H1 (cell line): ENCODE measurements at regions not wholly inside any gene's neighbourhood (a gene's known extent, or its start where the extent isn't known, plus 50 kb on each side); places are given as distances from the start of the nearest gene placed in this dataset.

Experiments
- CTCF ChIA-PET: fragments of 300-600 bp; sonication (Branson Sonifier 250); formaldehyde crosslinking; loops from one replicate; lab custom pipeline; 2021; ENCODE audit not compliant: partially characterized antibody; lab: Charles Lee
- POLR2A ChIA-PET: fragments of 300-600 bp; sonication (Branson Sonifier 250); formaldehyde crosslinking; loops from one replicate; lab custom pipeline; 2021; ENCODE audit warnings: inconsistent platforms; ENCODE audit not compliant: partially characterized antibody; lab: Charles Lee
- DNase-seq, 2 experiments: peaks; one replicate each; pipeline versions ENCODE4 v3.0.0 to v3.0.0-alpha.2; 2010 to 2022; ENCODE audit warnings: low spot score in 2 of 2, low read depth in 1 of 2, mixed read lengths in 1 of 2
- FAIRE-seq: peaks from 2 replicates; lab custom pipeline; 2011; peaks lifted over from hg19 to GRCh38; lab: Jason Lieb, UNC
- H2AFZ ChIP-seq: 2 replicates; pipeline ENCODE4 v1.8.1; 2012; ENCODE audit warnings: low read length, inconsistent platforms
- H2AK5ac ChIP-seq: 2 replicates; pipeline ENCODE4 v1.6.1; 2013; ENCODE audit warnings: low read depth, low read length
- H2BK120ac ChIP-seq: replicated peaks from 2 replicates; pipeline ENCODE3; 2013; ENCODE audit warnings: low read depth, low read length, inconsistent platforms
- H2BK12ac ChIP-seq: 2 replicates; pipeline ENCODE4 v1.6.1; 2013; ENCODE audit warnings: low read depth, low read length
- H2BK15ac ChIP-seq: 2 replicates; pipeline ENCODE4 v1.6.1; 2013; ENCODE audit warnings: low read length
- H2BK20ac ChIP-seq: 2 replicates; pipeline ENCODE4 v1.6.1; 2013; ENCODE audit warnings: low read length
- H2BK5ac ChIP-seq: 2 replicates; pipeline ENCODE4 v1.6.1; 2013; ENCODE audit warnings: low read depth, low read length
- H3K14ac ChIP-seq: 2 replicates; pipeline ENCODE4 v1.6.1; 2013; ENCODE audit warnings: inconsistent platforms; ENCODE audit not compliant: insufficient read length
- H3K18ac ChIP-seq: 2 replicates; pipeline ENCODE4 v1.6.1; 2013; ENCODE audit warnings: low read length; ENCODE audit errors: extremely low read depth
- H3K23ac ChIP-seq: 2 replicates; pipeline ENCODE4 v1.6.1; 2013; ENCODE audit warnings: inconsistent platforms; ENCODE audit not compliant: insufficient read length
- H3K23me2 ChIP-seq: 2 replicates; pipeline ENCODE4 v1.6.1; 2013; ENCODE audit warnings: low read depth, low read length
- H3K27ac ChIP-seq: 2 replicates; pipeline ENCODE4 v1.6.1; 2011; ENCODE audit warnings: low read depth, low read length, inconsistent platforms
- H3K27me3 ChIP-seq, 4 experiments: replicated peaks in 1 of 4; 1 replicate in 1 of 4; 2 replicates in 3 of 4; pipeline versions ENCODE4 v1.6.1 to v1.8.1; 2011 to 2013; ENCODE audit warnings: low read length in 3 of 4, mild to moderate bottlenecking in 3 of 4, inconsistent platforms in 2 of 4, mixed read lengths in 2 of 4, moderate library complexity in 1 of 4; ENCODE audit not compliant: control insufficient read depth in 3 of 4, insufficient read depth in 3 of 4; ENCODE audit errors: extremely low read depth in 1 of 4
- H3K36me3 ChIP-seq, 4 experiments: 2 replicates each; pipeline versions ENCODE4 v1.6.1 to v1.8.1; 2011 to 2013; ENCODE audit warnings: mild to moderate bottlenecking in 4 of 4, low read length in 3 of 4, moderate library complexity in 2 of 4, control low read depth in 1 of 4, inconsistent platforms in 1 of 4; ENCODE audit not compliant: insufficient read depth in 4 of 4, control insufficient read depth in 2 of 4
- H3K4ac ChIP-seq: replicated peaks from 2 replicates; pipeline ENCODE3; 2013; ENCODE audit warnings: low read length, low read depth, mixed read lengths, inconsistent platforms; ENCODE audit not compliant: insufficient read length
- H3K4me1 ChIP-seq, 4 experiments: replicated peaks in 1 of 4; 1 replicate in 1 of 4; 2 replicates in 3 of 4; pipeline versions ENCODE4 v1.6.1 to v1.8.1; 2011 to 2013; ENCODE audit warnings: low read length in 3 of 4, inconsistent platforms in 2 of 4, mixed read lengths in 1 of 4; ENCODE audit not compliant: insufficient read depth in 4 of 4, control insufficient read depth in 3 of 4
- H3K4me2 ChIP-seq, 2 experiments: 2 replicates each; pipeline versions ENCODE4 v1.6.1 to v1.8.1; 2011 to 2013; ENCODE audit warnings: low read depth in 2 of 2, low read length in 2 of 2, control low read depth in 1 of 2, inconsistent platforms in 1 of 2, mild to moderate bottlenecking in 1 of 2; ENCODE audit not compliant: insufficient read depth in 1 of 2
- H3K4me3 ChIP-seq, 4 experiments: fragments of 200-600, 300-600 bp in 1 of 4; sonication (generic), shearing (Covaris generic), sonication (Bioruptor Twin) in 1 of 4; 2 replicates each; pipeline versions ENCODE4 v1.5.1 to v1.8.1; 2011 to 2016; ENCODE audit warnings: low read length in 4 of 4, low read depth in 3 of 4, control low read depth in 2 of 4, inconsistent platforms in 2 of 4, mild to moderate bottlenecking in 2 of 4, mixed read lengths in 1 of 4, moderate library complexity in 1 of 4; ENCODE audit not compliant: insufficient read depth in 2 of 4; ENCODE audit errors: extremely low read depth in 1 of 4
- H3K56ac ChIP-seq: replicated peaks from 2 replicates; pipeline ENCODE3; 2013; ENCODE audit warnings: low read depth, mild to moderate bottlenecking, mixed read lengths, low read length, inconsistent platforms; ENCODE audit not compliant: insufficient read length
- H3K79me1 ChIP-seq: 2 replicates; pipeline ENCODE4 v1.6.1; 2013; ENCODE audit warnings: low read depth, low read length, control low read depth
- H3K79me2 ChIP-seq, 2 experiments: 2 replicates each; pipeline versions ENCODE4 v1.6.1 to v1.8.1; 2012 to 2013; ENCODE audit warnings: low read length in 2 of 2, mild to moderate bottlenecking in 2 of 2, inconsistent platforms in 1 of 2; ENCODE audit not compliant: insufficient read depth in 2 of 2, control insufficient read depth in 1 of 2
- H3K9ac ChIP-seq, 4 experiments: replicated peaks in 1 of 4; 1 replicate in 1 of 4; 2 replicates in 3 of 4; pipeline versions ENCODE4 v1.6.1 to v1.8.1; 2011 to 2013; ENCODE audit warnings: low read depth in 3 of 4, low read length in 3 of 4, control low read depth in 2 of 4, mild to moderate bottlenecking in 2 of 4, moderate library complexity in 2 of 4, inconsistent platforms in 1 of 4; ENCODE audit errors: extremely low read depth in 1 of 4
- H3K9me3 ChIP-seq, 2 experiments: 2 replicates each; pipeline versions ENCODE4 v1.6.1 to v1.8.1; 2012 to 2013; ENCODE audit warnings: mild to moderate bottlenecking in 2 of 2, moderate library complexity in 2 of 2, control low read depth in 1 of 2, inconsistent platforms in 1 of 2, low read depth in 1 of 2, low read length in 1 of 2, mixed read lengths in 1 of 2; ENCODE audit not compliant: insufficient read depth in 2 of 2
- H4K20me1 ChIP-seq, 2 experiments: replicated peaks in 1 of 2; 2 replicates each; pipeline versions ENCODE3 to v1.8.1; 2011 to 2013; ENCODE audit warnings: inconsistent platforms in 2 of 2, low read length in 2 of 2, mild to moderate bottlenecking in 1 of 2; ENCODE audit not compliant: insufficient read depth in 2 of 2, control insufficient read depth in 1 of 2
- H4K5ac ChIP-seq: 2 replicates; pipeline ENCODE4 v1.6.1; 2013; ENCODE audit warnings: low read length, low read depth, mixed read lengths, inconsistent platforms; ENCODE audit not compliant: insufficient read length
- H4K8ac ChIP-seq: 2 replicates; pipeline ENCODE4 v1.8.0; 2013; ENCODE audit warnings: mild to moderate bottlenecking, moderate library complexity, low read length, inconsistent platforms; ENCODE audit not compliant: insufficient read depth; ENCODE audit errors: extremely low read depth
- H4K91ac ChIP-seq: replicated peaks from 2 replicates; pipeline ENCODE3; 2013; ENCODE audit warnings: low read length, mixed read lengths, inconsistent platforms; ENCODE audit not compliant: insufficient read length
- ATF3 ChIP-seq: IDR thresholded peaks from 2 replicates; pipeline ENCODE4 v1.6.1; 2011; ENCODE audit warnings: low read depth, mild to moderate bottlenecking, low read length; ENCODE audit not compliant: insufficient read depth
- CREB1 ChIP-seq: IDR thresholded peaks from 2 replicates; pipeline ENCODE4 v1.6.1; 2012; ENCODE audit warnings: inconsistent platforms
- CTCF ChIP-seq, 3 experiments: IDR thresholded peaks; 1 replicate in 2 of 3; 2 replicates in 1 of 3; pipeline versions ENCODE4 v1.5.1 to v1.6.1; 2011; ENCODE audit warnings: low read length in 3 of 3, mild to moderate bottlenecking in 3 of 3, inconsistent platforms in 2 of 3, low read depth in 1 of 3, moderate library complexity in 1 of 3; ENCODE audit not compliant: insufficient read depth in 1 of 3; ENCODE audit errors: control extremely low read depth in 1 of 3
- GTF2F1 ChIP-seq: IDR thresholded peaks from 2 replicates; pipeline ENCODE4 v1.6.1; 2012; ENCODE audit warnings: low read depth, low read length, improper control_type of control experiment, borderline replicate concordance
- KDM5A ChIP-seq: fragments of 200-600 bp; IDR thresholded peaks from 2 replicates; pipeline ENCODE4 v1.7.1; 2012; ENCODE audit warnings: mild to moderate bottlenecking, low read length, inconsistent platforms, mixed read lengths
- POLR2A ChIP-seq, 2 experiments: IDR thresholded peaks; 1 replicate in 1 of 2; 2 replicates in 1 of 2; pipeline ENCODE4 v1.6.1; 2011; ENCODE audit warnings: low read depth in 2 of 2, low read length in 2 of 2, mild to moderate bottlenecking in 2 of 2; ENCODE audit errors: control extremely low read depth in 1 of 2
- RAD21 ChIP-seq, 2 experiments: IDR thresholded peaks in 1 of 2; conservative IDR thresholded peaks in 1 of 2; 2 replicates each; pipeline ENCODE4 v1.6.1; 2011; ENCODE audit warnings: low read depth in 2 of 2, low read length in 2 of 2, improper control_type of control experiment in 1 of 2, inconsistent platforms in 1 of 2, mild to moderate bottlenecking in 1 of 2, moderate library complexity in 1 of 2
- whole genome bisulfite sequencing, 2 experiments: shearing (Covaris generic) in 1 of 2; methylation state at CpG; one replicate each; pipeline versions ENCODE4 v1.1.6 to v1.1.7; 2013 to 2015; ENCODE audit warnings: low lambda C conversion rate in 2 of 2, mixed read lengths in 2 of 2, inconsistent platforms in 1 of 2, low coverage in 1 of 2, missing lambda C conversion rate in 1 of 2; ENCODE audit not compliant: insufficient replicate concordance in 2 of 2, insufficient coverage in 1 of 2, insufficient read length in 1 of 2; ENCODE audit errors: extremely low coverage in 1 of 2, missing lambda C conversion rate in 1 of 2; 5-methylcytosine and 5-hydroxymethylcytosine counted together

GRCh38 chr1:148355976-148356375 lies 127.1 kb downstream of the PPIAL4G start:
- Histone ChIP-seq H3K79me2 (no peaks in the 10 kb centered on the region), H4K91ac (no peak overlapping the region), H3K23ac (no peak overlapping the region), H2BK12ac (no peak overlapping the region), H3K4me2 (no peak overlapping the region; a peak in 1 of 4 replicates), H4K5ac (no peak overlapping the region), H3K4me3 (no peak overlapping the region), H2AFZ (no peak overlapping the region), H2BK20ac (no peak overlapping the region), H3K23me2 (peaks cover 2% of the 10 kb centered on the region; the same call in 1 of the 2 replicates), H3K56ac (no peak overlapping the region), H3K4me1 (peaks cover 0 to 4% (median 1%) of the 10 kb centered on the region in 4 experiments; a peak in 2 of 7 replicates), H3K14ac (no peak overlapping the region), H3K79me1 (no peaks in the 10 kb centered on the region), H3K9me3 (no peaks in the 10 kb centered on the region), H3K9ac (no peak overlapping the region), H2AK5ac (no peak overlapping the region), H2BK120ac (no peak overlapping the region), H3K18ac (no peak overlapping the region), H2BK5ac (no peak overlapping the region), H3K27ac (no peak overlapping the region), H3K27me3 (peaks cover 9 to 29% (median 21%) of the 10 kb centered on the region in 4 experiments), H4K8ac (no peak overlapping the region), H3K4ac (no peak overlapping the region), H4K20me1 (no peaks in the 10 kb centered on the region), H2BK15ac (no peak overlapping the region), H3K36me3 (no peaks in the 10 kb centered on the region)
- CTCF ChIA-PET: interaction anchor here (3.9 to 4.0 kb wide), 2 partner anchors 8 to 11 kb away, joined by 11 to 12 read pairs; no protein-coding TSS in a partner anchor
- DNase-seq (no peak), FAIRE-seq (no peak)
- POLR2A ChIA-PET: interaction anchor here (8.4 kb wide), 1 partner anchor 20 kb away, joined by 55 read pairs; no protein-coding TSS in a partner anchor
- 96 to 100% methylated on average over 1 to 2 of the region's 2 CpGs for WGBS, 2 experiments
- no peak for TF ChIP-seq CREB1
- TF ChIP-seq GTF2F1: no peak
- TF ChIP-seq ATF3: no peak
- no peak for TF ChIP-seq CTCF (IDR thresholded peaks at IDR 0.05; ENCODE audit: control extremely low read depth in 1 of 3, insufficient read depth in 1 of 3, low read depth in 1 of 3, low read length in 3 of 3)
- TF ChIP-seq RAD21 (IDR thresholded peaks at IDR 0.05 in 1 of 2, conservative IDR thresholded peaks at IDR 0.05 in 1 of 2; ENCODE audit: low read depth in 2 of 2, low read length in 2 of 2): no peak
- TF ChIP-seq POLR2A (IDR thresholded peaks at IDR 0.05; ENCODE audit: control extremely low read depth in 1 of 2, low read depth in 2 of 2, low read length in 2 of 2): no peak
- TF ChIP-seq KDM5A: no peak
